H9 (cell line): ENCODE measurements at regions not wholly inside any gene's neighbourhood (a gene's known extent, or its start where the extent isn't known, plus 50 kb on each side); places are given as distances from the start of the nearest gene placed in this dataset.

Source experiments
- DNase-seq: peaks from one replicate; pipeline ENCODE4 v3.0.0-alpha.2; 2017
- H2AFZ ChIP-seq: one replicate; pipeline ENCODE4 v1.6.1; 2013; ENCODE audit warnings: mild to moderate bottlenecking, low read length, control low read depth, moderate library complexity
- H2AK5ac ChIP-seq: 2 replicates; pipeline ENCODE4 v1.6.1; 2013; ENCODE audit warnings: low read length, control low read depth, mixed read lengths; ENCODE audit not compliant: insufficient read length
- H2BK120ac ChIP-seq: one replicate; pipeline ENCODE4 v1.6.1; 2013; ENCODE audit warnings: low read depth, mild to moderate bottlenecking, low read length, control low read depth, inconsistent platforms; ENCODE audit not compliant: poor library complexity, severe bottlenecking
- H2BK12ac ChIP-seq: 2 replicates; pipeline ENCODE4 v1.6.1; 2013; ENCODE audit warnings: low read length, control low read depth, mixed read lengths, low read depth; ENCODE audit not compliant: insufficient read length
- H2BK15ac ChIP-seq: 2 replicates; pipeline ENCODE4 v1.6.1; 2013; ENCODE audit warnings: low read depth, low read length, control low read depth
- H2BK20ac ChIP-seq: one replicate; pipeline ENCODE4 v1.6.1; 2013; ENCODE audit warnings: low read depth, mild to moderate bottlenecking, low read length, control low read depth, inconsistent platforms; ENCODE audit not compliant: poor library complexity, severe bottlenecking
- H2BK5ac ChIP-seq: 2 replicates; pipeline ENCODE4 v1.6.1; 2013; ENCODE audit warnings: low read length, control low read depth, mixed read lengths; ENCODE audit not compliant: insufficient read length
- H3K14ac ChIP-seq: 2 replicates; pipeline ENCODE4 v1.6.1; 2013; ENCODE audit warnings: low read length, control low read depth; ENCODE audit not compliant: insufficient read depth
- H3K18ac ChIP-seq: 2 replicates; pipeline ENCODE4 v1.6.1; 2013; ENCODE audit warnings: low read depth, mild to moderate bottlenecking, mixed read lengths, low read length, control low read depth; ENCODE audit not compliant: insufficient read length
- H3K23ac ChIP-seq: 2 replicates; pipeline ENCODE4 v1.6.1; 2013; ENCODE audit warnings: low read length, control low read depth, mixed read lengths, low read depth; ENCODE audit not compliant: insufficient read length
- H3K23me2 ChIP-seq: 2 replicates; pipeline ENCODE4 v1.6.1; 2013; ENCODE audit warnings: low read depth, mild to moderate bottlenecking, mixed read lengths, low read length, control low read depth; ENCODE audit not compliant: insufficient read length, poor library complexity, severe bottlenecking
- H3K27ac ChIP-seq: 2 replicates; pipeline ENCODE4 v1.5.1; 2013; ENCODE audit warnings: low read length, control low read depth, mixed read lengths, low read depth; ENCODE audit not compliant: insufficient read length
- H3K27me3 ChIP-seq: 2 replicates; pipeline ENCODE4 v1.6.1; 2013; ENCODE audit warnings: low read length, control low read depth, inconsistent platforms; ENCODE audit not compliant: insufficient read depth
- H3K4ac ChIP-seq: 2 replicates; pipeline ENCODE4 v1.6.1; 2013; ENCODE audit warnings: low read depth, mild to moderate bottlenecking, control low read depth, inconsistent platforms, low read length, moderate library complexity
- H3K4me1 ChIP-seq: 2 replicates; pipeline ENCODE4 v1.6.1; 2013; ENCODE audit warnings: low read length, control low read depth, inconsistent platforms; ENCODE audit not compliant: insufficient read depth
- H3K4me2 ChIP-seq: 2 replicates; pipeline ENCODE4 v1.6.1; 2013; ENCODE audit warnings: low read length, control low read depth, mixed read lengths; ENCODE audit not compliant: insufficient read length, insufficient read depth
- H3K56ac ChIP-seq: 2 replicates; pipeline ENCODE4 v1.6.1; 2013; ENCODE audit warnings: low read depth, mild to moderate bottlenecking, mixed read lengths, low read length, control low read depth; ENCODE audit not compliant: insufficient read length
- H3K79me1 ChIP-seq: 2 replicates; pipeline ENCODE4 v1.6.1; 2013; ENCODE audit warnings: low read depth, mild to moderate bottlenecking, moderate library complexity, low read length, control low read depth, inconsistent platforms; ENCODE audit not compliant: insufficient read depth, poor library complexity, severe bottlenecking
- H3K79me2 ChIP-seq: 2 replicates; pipeline ENCODE4 v1.6.1; 2013; ENCODE audit warnings: low read length, control low read depth, inconsistent platforms; ENCODE audit not compliant: insufficient read depth
- H3K9ac ChIP-seq: 2 replicates; pipeline ENCODE4 v1.6.1; 2013; ENCODE audit warnings: low read length, control low read depth, mixed read lengths; ENCODE audit not compliant: insufficient read length; ENCODE audit errors: extremely low read depth
- H3K9me3 ChIP-seq: one replicate; pipeline ENCODE4 v1.6.1; 2013; ENCODE audit warnings: low read depth, low read length, inconsistent platforms; ENCODE audit not compliant: control insufficient read depth
- H3T11ph ChIP-seq: one replicate; pipeline ENCODE4 v1.6.1; 2013; ENCODE audit warnings: mild to moderate bottlenecking, low read length, control low read depth, inconsistent platforms
- H4K20me1 ChIP-seq: one replicate; pipeline ENCODE4 v1.6.1; 2013; ENCODE audit not compliant: control insufficient read depth, insufficient read length, insufficient read depth
- H4K5ac ChIP-seq: 2 replicates; pipeline ENCODE4 v1.6.1; 2013; ENCODE audit warnings: low read depth, mild to moderate bottlenecking, mixed read lengths, low read length, control low read depth; ENCODE audit not compliant: insufficient read length
- H4K8ac ChIP-seq: replicated peaks from 2 replicates; pipeline ENCODE4 v1.6.1; 2013; ENCODE audit warnings: low read length, control low read depth, mixed read lengths, low read depth; ENCODE audit not compliant: insufficient read length
- H4K91ac ChIP-seq: 2 replicates; pipeline ENCODE4 v1.6.1; 2013; ENCODE audit warnings: low read depth, mild to moderate bottlenecking, moderate library complexity, mixed read lengths, low read length, control low read depth; ENCODE audit not compliant: insufficient read length
- H3K27ac Mint-ChIP-seq, 3 experiments: 2 replicates in 2 of 3; 3 replicates in 1 of 3; pipeline ENCODE4 v1.8.0; 2020 to 2021; ENCODE audit warnings: mixed read lengths in 3 of 3, mild to moderate bottlenecking in 1 of 3, moderate library complexity in 1 of 3
- H3K27me3 Mint-ChIP-seq: 2 replicates; pipeline ENCODE4 v1.8.0; 2021; ENCODE audit warnings: low read depth, mild to moderate bottlenecking, moderate library complexity, mixed read lengths
- H3K36me3 Mint-ChIP-seq, 3 experiments: 2 replicates in 2 of 3; 3 replicates in 1 of 3; pipeline ENCODE4 v1.8.0; 2020 to 2021; ENCODE audit warnings: low read depth in 3 of 3, mixed read lengths in 3 of 3; ENCODE audit not compliant: insufficient read depth in 1 of 3
- H3K4me1 Mint-ChIP-seq, 2 experiments: 2 replicates each; pipeline ENCODE4 v1.8.0; 2020; ENCODE audit warnings: mixed read lengths in 2 of 2
- H3K4me3 Mint-ChIP-seq, 2 experiments: 2 replicates in 1 of 2; 3 replicates in 1 of 2; pipeline ENCODE4 v1.8.0; 2020 to 2021; ENCODE audit warnings: mild to moderate bottlenecking in 2 of 2, mixed read lengths in 2 of 2, moderate library complexity in 1 of 2
- H3K9me3 Mint-ChIP-seq, 2 experiments: 2 replicates in 1 of 2; 3 replicates in 1 of 2; pipeline ENCODE4 v1.8.0; 2020; ENCODE audit warnings: mild to moderate bottlenecking in 2 of 2, mixed read lengths in 2 of 2, moderate library complexity in 1 of 2
- CTCF ChIP-seq: fragments of 200-600 bp; sonication (generic); conservative IDR thresholded peaks from 3 replicates; pipeline ENCODE4 v1.8.0; 2021; ENCODE audit warnings: antibody characterized with exemption, mild to moderate bottlenecking

DNA sequence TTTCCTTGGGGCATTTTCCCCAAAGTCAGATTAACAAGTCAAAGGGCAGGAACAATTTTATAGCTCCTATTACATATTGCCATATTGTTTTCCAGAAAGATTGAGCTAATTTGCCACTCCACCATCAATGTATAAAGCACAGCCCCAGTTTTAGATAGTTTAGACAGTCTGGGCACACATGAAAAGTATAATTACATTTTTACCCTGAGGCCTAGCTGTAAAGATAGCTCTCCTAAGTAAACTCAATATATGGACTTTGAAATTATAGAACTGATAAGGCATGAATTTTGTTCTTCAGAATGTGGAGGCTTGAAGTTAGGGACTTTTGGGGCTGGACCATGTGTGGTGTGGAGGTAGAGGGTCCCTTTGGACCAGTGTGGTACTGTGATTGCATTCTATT is 166.0 kb downstream of the FHIP1A start:
- H3K79me2 ChIP-seq, result no peaks in the 10 kb centered on the region
- no peaks in the 10 kb centered on the region for H3K9me3 ChIP-seq
- H3K9ac ChIP-seq, result no peak overlapping the region
- Mint-ChIP-seq H3K36me3 (peaks cover 6 to 10% (median 8%) of the 10 kb centered on the region in 3 experiments; a peak in 6 of 7 replicates), H3K27me3 (no peaks in the 10 kb centered on the region), H3K27ac (peak overlapping the region in 1 of 3 experiments; percentile 8; a peak in 1 of 7 replicates), H3K9me3 (no peaks in the 10 kb centered on the region), H3K4me3 (no peak overlapping the region), H3K4me1 (peaks cover 0 to 2% of the 10 kb centered on the region in 2 experiments; a peak in 2 of 4 replicates)
- H2BK15ac ChIP-seq, result no peak overlapping the region
- H4K5ac ChIP-seq, result no peak overlapping the region
- no peak overlapping the region for H2BK20ac ChIP-seq
- H3K23ac ChIP-seq, result no peak overlapping the region
- H3K14ac ChIP-seq, result no peak overlapping the region
- H3T11ph ChIP-seq, result no peak overlapping the region
- no peak overlapping the region for H3K27ac ChIP-seq
- H4K8ac ChIP-seq, result no peak overlapping the region
- H3K27me3 ChIP-seq, result no peaks in the 10 kb centered on the region
- no peak overlapping the region for H3K4ac ChIP-seq
- H3K4me1 ChIP-seq, result no peaks in the 10 kb centered on the region
- no peak overlapping the region for H4K91ac ChIP-seq
- H3K4me2 ChIP-seq, result no peak overlapping the region
- DNase-seq, result no peak
- H2BK120ac ChIP-seq, result no peak overlapping the region
- no peak overlapping the region for H2AFZ ChIP-seq
- no peak for TF ChIP-seq CTCF
- no peak overlapping the region for H2BK5ac ChIP-seq
- H3K79me1 ChIP-seq, result no peaks in the 10 kb centered on the region
- no peak overlapping the region for H3K56ac ChIP-seq
- no peaks in the 10 kb centered on the region for H4K20me1 ChIP-seq
- H2AK5ac ChIP-seq, result no peak overlapping the region
- no peak overlapping the region for H3K18ac ChIP-seq
- H3K23me2 ChIP-seq, result no peaks in the 10 kb centered on the region
- H2BK12ac ChIP-seq, result no peak overlapping the region
